Memory B cell (primary cell): ENCODE measurements at regions not wholly inside any gene's neighbourhood (a gene's known extent, or its start where the extent isn't known, plus 50 kb on each side); places are given as distances from the start of the nearest gene placed in this dataset.
"Not testable (repeated sequence)": the region's sequence is repeated elsewhere in the genome, so short reads cannot be mapped to it uniquely, and the experiment has no call there.

ENCODE experiments used
- ATAC-seq: fragments of 150-1000 bp; cut with Tn5 transposase; 2 replicates; pipeline ENCODE4 v1.10.0; 2021; ENCODE audit warnings: low read depth, mild to moderate bottlenecking, moderate library complexity
- DNase-seq, 2 donors: peaks; one replicate each; pipeline ENCODE4 v3.0.0; 2022; ENCODE audit warnings: low spot score in 2 of 2
- H3K27ac Mint-ChIP-seq: one replicate; pipeline ENCODE4 v1.8.0; 2022; ENCODE audit warnings: mild to moderate bottlenecking, moderate library complexity, mixed read lengths
- H3K27me3 Mint-ChIP-seq: one replicate; pipeline ENCODE4 v1.8.0; 2022; ENCODE audit warnings: mixed read lengths
- H3K36me3 Mint-ChIP-seq: one replicate; pipeline ENCODE4 v1.8.0; 2022; ENCODE audit warnings: mild to moderate bottlenecking, mixed read lengths
- H3K4me1 Mint-ChIP-seq: one replicate; pipeline ENCODE4 v1.8.0; 2022; ENCODE audit warnings: mixed read lengths
- H3K4me3 Mint-ChIP-seq: one replicate; pipeline ENCODE4 v1.8.0; 2022; ENCODE audit warnings: mild to moderate bottlenecking, moderate library complexity, mixed read lengths
- H3K9me3 Mint-ChIP-seq: one replicate; pipeline ENCODE4 v1.8.0; 2022; ENCODE audit warnings: mixed read lengths

DNA sequence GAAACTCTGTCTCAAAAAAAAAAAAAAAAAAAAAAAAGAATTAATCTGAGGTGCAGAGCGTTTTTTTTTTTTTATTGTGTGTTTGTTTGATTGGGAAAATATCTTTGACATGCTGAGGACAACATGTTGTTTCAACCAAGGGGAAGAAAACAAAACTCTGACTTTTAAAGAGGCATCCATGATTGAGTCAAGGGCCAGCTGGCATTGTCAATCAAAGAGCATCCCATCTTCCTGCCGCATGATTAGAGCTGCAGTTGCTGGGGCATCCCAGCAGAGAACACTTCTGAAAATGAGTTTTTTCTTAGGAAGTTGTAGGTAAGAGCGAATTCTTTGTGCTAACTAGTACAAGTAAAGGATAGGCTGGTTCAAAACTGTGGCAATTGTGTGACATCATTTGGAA, 200.9 kb upstream of the DAAM1 start:
- ATAC-seq: no peak
- Mint-ChIP-seq H3K9me3 (peaks cover 5% of the 10 kb centered on the region), H3K36me3 (no peaks in the 10 kb centered on the region), H3K27me3 (peaks cover 3% of the 10 kb centered on the region), H3K4me3 (no peak overlapping the region), H3K27ac (no peak overlapping the region), H3K4me1 (no peaks in the 10 kb centered on the region)
- no peak for DNase-seq

DNA sequence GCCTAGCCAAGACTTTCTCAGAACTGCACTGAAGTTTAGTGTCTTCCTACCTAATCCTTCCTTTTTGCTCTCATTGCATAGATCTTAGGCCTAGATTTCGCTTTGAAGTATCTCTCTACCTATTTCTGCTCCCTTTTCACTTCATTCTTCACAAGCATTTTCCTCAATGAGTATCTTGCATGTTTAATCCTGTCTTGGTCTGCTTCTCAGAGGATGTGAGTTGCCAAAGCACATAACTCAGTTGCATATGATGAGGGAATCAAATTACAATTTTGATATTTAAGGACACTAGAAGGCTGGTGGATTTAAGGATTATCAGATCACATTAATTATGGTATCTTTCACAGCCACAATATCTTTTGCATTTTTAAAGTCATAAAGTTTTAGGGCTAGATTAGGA, 195.5 kb upstream of the DAAM1 start:
- ATAC-seq (no peak), DNase-seq (no peak)
- H3K4me1 Mint-ChIP-seq: no peaks in the 10 kb centered on the region
- peaks cover 1% of the 10 kb centered on the region for H3K36me3 Mint-ChIP-seq
- no peak overlapping the region for H3K4me3 Mint-ChIP-seq
- H3K27ac Mint-ChIP-seq: no peak overlapping the region
- peaks cover 10% of the 10 kb centered on the region for H3K9me3 Mint-ChIP-seq
- peaks cover 7% of the 10 kb centered on the region for H3K27me3 Mint-ChIP-seq

DNA sequence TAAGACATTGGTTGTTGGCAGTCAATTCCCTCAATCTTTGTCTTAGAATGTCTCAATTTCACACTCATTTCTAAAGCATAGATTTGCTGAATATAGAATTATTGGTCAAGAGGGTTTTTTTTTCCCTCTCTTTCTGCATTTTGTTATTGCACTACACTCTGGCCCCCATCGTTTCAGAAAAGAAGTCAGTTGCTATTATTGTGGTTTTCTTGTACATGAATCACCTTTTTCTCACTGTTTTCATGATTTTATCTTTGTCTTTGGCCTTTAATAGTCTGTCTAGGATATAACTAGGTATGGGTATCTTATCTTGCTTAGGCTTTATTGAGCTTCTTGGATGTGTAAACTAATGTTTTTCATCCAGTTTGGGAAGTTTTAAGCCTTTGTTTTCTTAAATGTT, 194.3 kb upstream of the DAAM1 start:
- DNase-seq: no peak
- Mint-ChIP-seq H3K27ac (no peak overlapping the region), H3K27me3 (peaks cover 8% of the 10 kb centered on the region), H3K4me3 (no peak overlapping the region), H3K36me3 (peaks cover 1% of the 10 kb centered on the region), H3K9me3 (peaks cover 8% of the 10 kb centered on the region), H3K4me1 (no peaks in the 10 kb centered on the region)
- ATAC-seq: no peak

DNA sequence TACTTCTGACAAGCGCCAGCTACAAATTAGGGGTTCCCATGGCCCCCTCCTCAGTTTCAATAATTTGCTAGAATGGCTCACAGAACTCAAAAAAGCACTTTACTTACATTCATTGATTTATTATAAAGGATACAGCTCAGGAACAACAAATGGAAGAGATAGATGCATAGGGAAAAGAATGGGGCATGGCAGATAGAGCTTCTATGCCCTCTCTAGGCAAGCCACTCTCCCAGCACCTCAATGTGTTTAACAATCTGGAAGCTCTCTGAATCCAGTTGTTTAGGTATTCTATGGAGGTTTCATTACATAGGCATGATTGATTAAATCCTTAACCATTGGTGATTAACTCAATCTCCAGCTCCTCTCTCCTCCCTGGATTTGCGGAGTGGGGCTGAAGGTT, 184.5 kb upstream of the DAAM1 start:
- Mint-ChIP-seq H3K9me3 (peaks cover 3% of the 10 kb centered on the region), H3K36me3 (peaks cover 2% of the 10 kb centered on the region), H3K4me3 (no peak overlapping the region), H3K27me3 (peaks cover 1% of the 10 kb centered on the region), H3K27ac (no peak overlapping the region), H3K4me1 (no peaks in the 10 kb centered on the region)
- no peak for ATAC-seq
- DNase-seq: no peak

DNA sequence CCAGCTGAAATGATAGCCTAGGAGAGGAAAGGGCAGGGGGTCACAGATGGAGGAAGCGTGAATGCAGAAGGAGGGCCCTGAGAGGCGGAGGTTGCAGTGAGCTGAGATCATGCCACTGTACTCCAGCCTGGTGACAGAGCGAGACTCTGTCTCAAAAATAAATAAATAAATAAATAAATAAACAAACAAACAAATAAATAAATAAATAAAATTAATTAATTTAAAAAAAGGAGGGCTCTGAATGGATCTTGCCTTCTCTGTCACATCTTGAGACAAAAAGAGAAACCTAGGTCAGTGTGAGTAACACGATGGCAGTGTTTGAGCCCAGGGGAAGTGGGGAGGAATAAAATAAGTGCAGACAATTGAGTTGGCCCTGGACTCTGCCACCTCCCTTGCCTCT, 182.3 kb upstream of the DAAM1 start:
- not testable (repeated sequence) for H3K4me3 Mint-ChIP-seq, H3K27me3 Mint-ChIP-seq, H3K36me3 Mint-ChIP-seq, ATAC-seq, H3K4me1 Mint-ChIP-seq, DNase-seq, H3K9me3 Mint-ChIP-seq, H3K27ac Mint-ChIP-seq

DNA sequence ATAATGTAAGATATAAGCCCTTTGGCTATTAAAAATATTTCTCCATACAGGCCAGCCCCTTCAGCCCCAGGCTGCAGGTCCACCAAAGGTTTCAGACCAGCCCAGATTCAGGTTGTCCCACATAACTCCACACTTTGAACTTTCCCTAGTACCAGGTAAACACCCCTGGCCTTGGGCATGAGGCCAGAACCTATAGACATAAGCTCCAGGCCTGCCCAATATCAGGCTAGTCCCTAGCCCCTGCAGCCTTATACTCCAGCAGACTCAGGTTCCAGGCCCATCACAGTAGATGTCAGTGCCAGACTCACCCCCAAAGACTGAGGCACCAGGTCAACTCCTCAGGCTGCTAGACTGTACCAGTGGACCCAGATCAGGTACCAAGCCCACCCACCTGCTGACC, 178.5 kb upstream of the DAAM1 start:
- Mint-ChIP-seq H3K9me3 (peaks cover 17% of the 10 kb centered on the region), H3K4me1 (no peaks in the 10 kb centered on the region), H3K27me3 (no peaks in the 10 kb centered on the region), H3K27ac (no peak overlapping the region), H3K36me3 (peaks cover 2% of the 10 kb centered on the region), H3K4me3 (no peak overlapping the region)
- no peak for DNase-seq
- no peak for ATAC-seq

DNA sequence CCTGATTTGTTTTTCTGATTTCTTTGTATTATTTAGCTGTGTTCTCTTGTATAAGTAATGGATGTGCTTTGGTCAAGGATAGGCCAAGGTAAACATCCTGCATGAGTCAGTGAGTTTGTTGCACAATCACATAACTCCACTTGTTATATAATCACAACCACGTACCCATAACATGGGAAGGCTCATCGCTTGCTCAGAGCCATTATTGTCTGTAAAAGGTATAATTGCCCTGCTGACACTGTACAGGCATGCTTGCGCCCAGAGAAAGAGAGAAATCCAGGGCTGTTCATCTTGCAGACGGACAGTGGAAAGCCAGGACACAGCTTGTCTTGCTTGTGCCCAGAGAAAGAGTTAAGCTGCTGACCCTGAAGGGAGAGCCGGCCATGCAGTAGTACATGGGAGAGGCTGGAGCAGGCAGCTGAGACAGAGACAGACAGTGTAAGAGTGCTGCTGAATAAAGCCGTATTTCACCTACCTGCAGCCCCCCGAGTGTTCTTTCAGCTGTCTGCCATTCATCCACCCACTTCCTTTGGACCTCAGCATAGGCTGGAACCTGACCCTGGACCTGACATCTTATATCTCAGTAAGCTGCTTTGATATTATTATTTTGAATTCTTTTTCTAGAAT, 174.7 kb upstream of the DAAM1 start:
- Mint-ChIP-seq H3K4me3 (no peak overlapping the region), H3K36me3 (no peaks in the 10 kb centered on the region), H3K27ac (no peak overlapping the region), H3K4me1 (no peaks in the 10 kb centered on the region), H3K9me3 (peaks cover 16% of the 10 kb centered on the region), H3K27me3 (peaks cover 2% of the 10 kb centered on the region)
- DNase-seq: no peak
- no peak for ATAC-seq

DNA sequence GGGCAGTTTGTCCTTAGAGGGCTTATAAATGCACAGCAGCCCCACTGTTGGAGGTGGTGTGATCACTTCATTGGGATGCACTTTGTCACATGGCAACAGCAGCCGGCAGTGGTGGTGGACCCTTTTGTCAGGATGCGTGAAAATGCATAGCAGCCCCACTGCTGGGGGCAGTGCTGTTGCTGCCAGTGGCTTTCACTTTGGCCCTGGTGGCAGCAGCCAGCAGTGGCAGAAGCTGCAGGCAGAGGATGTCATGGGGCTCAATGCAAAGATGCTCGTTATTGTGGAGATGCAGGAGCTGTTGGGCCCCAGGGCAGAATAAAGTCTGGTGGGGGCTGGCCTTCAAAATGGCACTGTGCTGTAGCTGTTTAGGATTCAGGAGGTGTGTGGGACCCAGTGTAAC, 173.0 kb upstream of the DAAM1 start:
- DNase-seq (no peak), ATAC-seq (no peak)
- peaks cover 15% of the 10 kb centered on the region for H3K9me3 Mint-ChIP-seq
- H3K27ac Mint-ChIP-seq: no peak overlapping the region
- H3K4me3 Mint-ChIP-seq: no peak overlapping the region
- peaks cover 2% of the 10 kb centered on the region for H3K27me3 Mint-ChIP-seq
- H3K36me3 Mint-ChIP-seq: no peaks in the 10 kb centered on the region
- H3K4me1 Mint-ChIP-seq: no peaks in the 10 kb centered on the region

DNA sequence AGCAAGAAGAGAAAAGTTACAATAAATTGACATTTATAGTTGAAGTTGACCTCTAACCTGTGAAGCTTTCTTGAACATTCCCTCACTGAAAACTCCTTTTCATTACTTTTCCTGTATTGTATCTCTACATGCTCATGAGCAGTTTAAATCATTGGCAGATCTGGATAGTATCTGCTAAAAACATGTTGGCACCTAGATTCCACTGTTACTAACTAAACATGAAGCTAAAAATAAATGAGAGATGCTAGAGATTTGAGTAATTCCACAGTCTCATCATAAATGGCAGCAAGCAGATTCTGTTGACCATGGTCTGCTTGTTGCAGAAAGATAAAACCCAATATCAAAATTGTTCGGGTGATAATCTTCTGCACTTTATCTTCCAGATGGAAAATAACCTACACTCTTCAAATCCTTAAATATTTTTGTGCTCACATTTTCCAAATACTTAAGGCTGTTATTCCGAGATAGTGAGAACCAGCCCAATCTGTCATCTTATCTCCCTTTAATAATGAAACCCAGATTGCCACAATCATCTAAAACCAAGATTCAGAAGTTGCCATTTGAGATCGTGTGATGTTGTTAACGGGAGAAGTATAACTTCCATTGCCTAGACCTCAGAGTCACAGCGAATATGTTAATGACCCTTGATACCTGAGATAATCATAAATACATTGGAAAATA, 171.0 kb upstream of the DAAM1 start:
- no peak for DNase-seq
- Mint-ChIP-seq H3K27ac (no peak overlapping the region), H3K9me3 (peaks cover 10% of the 10 kb centered on the region), H3K36me3 (no peaks in the 10 kb centered on the region), H3K4me1 (no peaks in the 10 kb centered on the region), H3K27me3 (peaks cover 5% of the 10 kb centered on the region), H3K4me3 (no peak overlapping the region)
- ATAC-seq: no peak

DNA sequence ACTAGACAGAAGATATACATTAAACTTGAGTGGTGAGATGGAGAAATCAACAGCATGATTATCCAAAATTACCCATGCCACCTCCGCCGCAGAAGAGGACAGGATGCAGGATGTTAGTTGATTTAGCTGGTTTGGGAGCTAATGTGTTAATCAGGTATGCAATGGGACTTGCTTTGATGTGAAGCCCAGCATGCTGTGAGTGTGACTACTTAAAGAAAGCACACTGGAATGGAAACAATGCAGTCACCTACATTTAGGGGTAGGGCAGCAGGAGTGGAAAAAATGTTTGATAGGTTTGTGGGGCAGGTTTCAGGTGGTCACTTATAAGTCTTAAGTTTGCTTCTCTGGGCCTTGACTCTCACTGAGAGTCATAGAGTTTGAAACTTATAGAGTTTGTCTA, 170.0 kb upstream of the DAAM1 start:
- ATAC-seq (no peak), DNase-seq (no peak)
- Mint-ChIP-seq H3K36me3 (no peaks in the 10 kb centered on the region), H3K4me1 (no peaks in the 10 kb centered on the region), H3K27ac (no peak overlapping the region), H3K9me3 (peaks cover 7% of the 10 kb centered on the region), H3K4me3 (no peak overlapping the region), H3K27me3 (peaks cover 5% of the 10 kb centered on the region)

DNA sequence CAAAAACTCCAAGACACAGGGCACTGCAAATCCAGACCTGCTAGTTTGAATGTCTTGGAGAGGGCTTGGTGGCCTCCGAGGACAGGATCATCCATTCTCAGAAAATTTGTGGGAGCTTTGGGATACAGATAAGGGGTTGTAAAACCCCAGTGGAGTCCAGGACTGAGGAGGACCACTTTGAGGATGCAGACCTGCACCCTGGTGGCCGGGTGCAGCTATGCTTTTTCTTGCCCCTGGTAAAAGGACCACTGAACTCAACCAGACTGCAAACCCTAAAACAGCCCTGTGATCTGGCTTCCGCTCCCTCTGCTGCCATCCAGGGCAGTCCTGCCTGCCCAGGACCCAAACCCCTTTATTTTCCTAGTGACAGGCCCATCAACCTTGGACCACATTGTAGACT, 169.5 kb upstream of the DAAM1 start:
- Mint-ChIP-seq H3K36me3 (no peaks in the 10 kb centered on the region), H3K27me3 (peaks cover 5% of the 10 kb centered on the region), H3K4me1 (no peaks in the 10 kb centered on the region), H3K4me3 (no peak overlapping the region), H3K9me3 (peaks cover 3% of the 10 kb centered on the region), H3K27ac (no peak overlapping the region)
- DNase-seq (no peak), ATAC-seq (no peak)

DNA sequence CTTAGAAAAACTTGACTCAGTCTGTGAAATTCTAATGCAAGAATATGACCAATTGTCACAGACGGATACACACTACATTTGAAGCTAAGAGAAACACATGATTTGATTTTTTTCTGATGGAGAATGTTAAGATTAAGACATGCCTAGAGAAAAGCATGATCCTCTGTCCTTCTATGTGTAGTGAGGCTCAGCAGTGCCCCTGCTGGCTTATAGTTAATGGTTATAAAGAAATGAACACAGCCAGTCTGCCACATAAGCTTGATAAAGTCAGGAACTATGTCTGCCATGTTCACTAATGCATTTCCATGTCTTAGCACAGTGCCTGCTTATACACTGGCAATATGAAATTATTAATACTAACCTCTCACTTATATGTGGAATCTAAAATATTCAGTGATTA, 168.1 kb upstream of the DAAM1 start:
- Mint-ChIP-seq H3K4me3 (no peak overlapping the region), H3K9me3 (no peaks in the 10 kb centered on the region), H3K4me1 (no peaks in the 10 kb centered on the region), H3K27ac (no peak overlapping the region), H3K36me3 (no peaks in the 10 kb centered on the region), H3K27me3 (peaks cover 5% of the 10 kb centered on the region)
- ATAC-seq: no peak
- no peak for DNase-seq

DNA sequence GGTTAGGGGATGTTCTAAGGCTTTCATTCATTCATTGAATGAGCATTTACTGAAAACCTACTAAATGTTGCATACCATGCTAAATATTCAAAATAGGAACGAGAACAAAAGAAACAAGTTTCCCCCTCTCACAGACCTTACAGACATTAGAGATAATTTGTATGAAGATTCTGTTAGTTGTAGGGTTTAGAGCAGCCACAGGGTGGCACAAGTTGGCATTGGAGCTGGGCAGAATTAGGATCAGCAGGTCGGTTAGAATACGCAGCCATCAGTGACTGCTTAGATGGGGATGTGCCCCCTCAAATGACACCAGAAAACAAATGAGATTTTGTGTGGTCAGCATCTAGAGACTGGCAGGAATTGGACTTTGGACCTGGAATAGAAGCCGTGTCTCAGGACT, 166.3 kb upstream of the DAAM1 start:
- Mint-ChIP-seq H3K9me3 (no peaks in the 10 kb centered on the region), H3K4me1 (no peaks in the 10 kb centered on the region), H3K4me3 (no peak overlapping the region), H3K27me3 (peaks cover 4% of the 10 kb centered on the region), H3K27ac (no peak overlapping the region), H3K36me3 (no peaks in the 10 kb centered on the region)
- DNase-seq (no peak), ATAC-seq (no peak)

DNA sequence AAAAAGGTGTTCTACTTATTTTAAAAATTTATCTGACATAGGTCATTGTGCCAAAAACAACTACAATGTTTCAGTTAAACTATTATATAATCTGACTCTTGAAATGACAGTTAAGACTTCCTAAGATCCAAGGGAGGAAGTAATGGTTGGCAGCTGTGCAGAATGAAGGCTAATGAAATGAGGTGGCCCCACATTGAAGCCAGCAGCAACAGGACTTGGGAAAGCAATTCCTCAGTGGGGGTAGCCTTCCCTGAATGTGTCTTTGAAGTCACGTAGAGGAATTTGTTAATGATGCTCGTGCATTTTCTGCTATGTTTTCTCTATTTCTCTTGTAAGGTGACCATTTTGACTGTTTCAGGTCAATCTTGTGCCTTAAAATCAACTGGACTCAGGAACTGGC, 162.4 kb upstream of the DAAM1 start:
- Mint-ChIP-seq H3K9me3 (no peaks in the 10 kb centered on the region), H3K27ac (no peak overlapping the region), H3K36me3 (no peaks in the 10 kb centered on the region), H3K4me1 (peaks cover 5% of the 10 kb centered on the region), H3K4me3 (no peak overlapping the region), H3K27me3 (peaks cover 4% of the 10 kb centered on the region)
- ATAC-seq (no peak), DNase-seq (no peak)

DNA sequence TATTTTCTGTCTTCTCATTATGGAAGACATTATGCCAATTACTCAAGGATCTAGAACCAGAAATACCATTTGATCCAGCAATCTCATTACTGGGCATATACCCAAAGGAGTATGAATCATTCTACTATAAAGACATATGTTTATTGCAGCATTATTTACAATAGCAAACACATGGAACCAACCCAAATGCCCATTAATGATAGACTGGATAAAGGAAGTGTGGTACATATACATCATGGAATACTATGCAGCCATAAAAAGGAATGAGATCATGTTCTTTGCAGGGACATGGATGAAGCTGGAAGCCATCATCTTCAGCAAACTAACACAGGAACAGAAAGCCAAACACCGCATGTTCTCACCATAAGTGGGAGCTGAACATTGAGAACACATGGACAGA, 161.8 kb upstream of the DAAM1 start:
- H3K36me3 Mint-ChIP-seq, H3K4me1 Mint-ChIP-seq, H3K27ac Mint-ChIP-seq, H3K4me3 Mint-ChIP-seq, H3K9me3 Mint-ChIP-seq, H3K27me3 Mint-ChIP-seq, ATAC-seq, DNase-seq: not testable (repeated sequence)
